Smooth muscle cell (in vitro differentiated cells): ENCODE measurements at regions not wholly inside any gene's neighbourhood (a gene's known extent, or its start where the extent isn't known, plus 50 kb on each side); places are given as distances from the start of the nearest gene placed in this dataset.

Source experiments
- DNase-seq: peaks from one replicate; lab custom pipeline; 2025; ENCODE audit not compliant: unreplicated experiment; lab: John Stamatoyannopoulos, UW
- H2AFZ ChIP-seq: fragments of 200-600 bp; sonication (generic); 2 replicates; pipeline ENCODE4 v1.6.0; 2016; ENCODE audit warnings: antibody characterized with exemption, low read depth, mild to moderate bottlenecking
- H3F3A ChIP-seq: fragments of 200-600 bp; sonication (generic); 2 replicates; pipeline ENCODE4 v1.6.0; 2017; ENCODE audit warnings: antibody characterized with exemption, low read depth
- H3K27ac ChIP-seq: fragments of 200-600 bp; sonication (generic); 2 replicates; pipeline ENCODE4 v1.5.1; 2016; ENCODE audit warnings: low read depth, mild to moderate bottlenecking
- H3K27me3 ChIP-seq: fragments of 200-600 bp; sonication (generic); 2 replicates; pipeline ENCODE4 v1.6.1; 2016; ENCODE audit warnings: low read depth, mild to moderate bottlenecking
- H3K36me3 ChIP-seq: fragments of 200-600 bp; sonication (generic); 2 replicates; pipeline ENCODE4 v1.5.1; 2016; ENCODE audit warnings: low read depth
- H3K4me1 ChIP-seq: fragments of 200-600 bp; sonication (generic); 2 replicates; pipeline ENCODE4 v1.5.1; 2016; ENCODE audit warnings: low read depth
- H3K4me2 ChIP-seq: fragments of 200-600 bp; sonication (generic); 2 replicates; pipeline ENCODE4 v1.6.0; 2016; ENCODE audit warnings: mild to moderate bottlenecking
- H3K4me3 ChIP-seq: fragments of 200-600 bp; sonication (generic); 2 replicates; pipeline ENCODE4 v1.5.1; 2016; ENCODE audit warnings: mild to moderate bottlenecking
- H3K79me2 ChIP-seq: fragments of 200-600 bp; sonication (generic); 2 replicates; pipeline ENCODE4 v1.6.0; 2016; ENCODE audit warnings: low read depth, mild to moderate bottlenecking
- H3K9ac ChIP-seq: fragments of 200-600 bp; sonication (generic); 2 replicates; pipeline ENCODE4 v1.6.0; 2016; ENCODE audit warnings: low read depth
- H3K9me3 ChIP-seq: fragments of 200-600 bp; sonication (generic); replicated peaks from 2 replicates; pipeline ENCODE4 v1.5.1; 2016; ENCODE audit warnings: low read depth
- H4K20me1 ChIP-seq: fragments of 200-600 bp; sonication (generic); 2 replicates; pipeline ENCODE4 v1.6.0; 2016; ENCODE audit warnings: low read depth
- CTCF ChIP-seq: fragments of 200-600 bp; sonication (generic); IDR thresholded peaks from 2 replicates; pipeline ENCODE4 v1.5.1; 2017; ENCODE audit warnings: borderline replicate concordance, mild to moderate bottlenecking, antibody characterized with exemption; ENCODE audit not compliant: insufficient read depth, poor library complexity, severe bottlenecking
- WGBS: methylation state at CpG from one replicate; pipeline ENCODE4 v1.1.7; 2016; ENCODE audit warnings: low lambda C conversion rate; 5-methylcytosine and 5-hydroxymethylcytosine counted together

DNA sequence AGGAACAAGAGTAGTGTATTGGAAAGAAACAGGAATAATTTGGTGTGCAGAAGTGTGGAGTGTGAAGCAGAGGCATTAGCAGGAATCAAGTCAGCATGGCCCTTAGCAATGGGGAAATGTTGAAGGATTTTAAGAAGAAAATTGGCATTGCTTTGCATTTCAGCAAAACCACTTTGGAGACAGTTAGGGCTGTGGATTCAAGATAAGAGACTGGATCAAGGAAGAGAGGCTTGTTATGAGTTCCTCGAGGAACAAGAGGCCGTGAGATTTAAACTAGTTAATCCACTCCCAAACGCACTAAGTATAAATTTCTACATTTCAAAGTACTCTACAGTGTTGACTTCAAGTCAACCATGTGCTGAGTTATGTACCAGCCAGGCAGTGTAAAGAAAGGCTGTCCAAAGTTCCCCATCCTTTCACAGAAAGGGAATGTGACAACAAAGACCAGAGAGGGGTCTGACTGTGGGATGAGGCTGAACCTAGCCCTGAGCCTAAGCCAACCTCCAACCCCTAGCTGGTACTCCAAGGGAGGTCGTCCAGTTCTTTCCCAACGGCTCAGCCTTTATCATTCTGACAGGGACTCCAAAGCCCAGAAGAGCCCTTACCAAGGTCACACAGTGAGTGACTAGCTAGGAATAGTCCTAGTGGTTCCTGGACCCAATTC is 91.2 kb upstream of the BMP4 start:
- H3K36me3 ChIP-seq: no peaks in the 10 kb centered on the region
- 73% methylated on average over 5 of the region's 5 CpGs for WGBS
- H4K20me1 ChIP-seq: no peaks in the 10 kb centered on the region
- no peaks in the 10 kb centered on the region for H3K79me2 ChIP-seq
- H3K27ac ChIP-seq: no peak overlapping the region
- no peak overlapping the region for H2AFZ ChIP-seq
- H3K4me2 ChIP-seq: no peak overlapping the region
- no peaks in the 10 kb centered on the region for H3K4me1 ChIP-seq
- no peaks in the 10 kb centered on the region for H3K27me3 ChIP-seq
- no peak overlapping the region for H3K4me3 ChIP-seq
- H3F3A ChIP-seq: no peaks in the 10 kb centered on the region
- no peaks in the 10 kb centered on the region for H3K9me3 ChIP-seq
- no peak for TF ChIP-seq CTCF
- DNase-seq: no peak
- no peak overlapping the region for H3K9ac ChIP-seq

DNA sequence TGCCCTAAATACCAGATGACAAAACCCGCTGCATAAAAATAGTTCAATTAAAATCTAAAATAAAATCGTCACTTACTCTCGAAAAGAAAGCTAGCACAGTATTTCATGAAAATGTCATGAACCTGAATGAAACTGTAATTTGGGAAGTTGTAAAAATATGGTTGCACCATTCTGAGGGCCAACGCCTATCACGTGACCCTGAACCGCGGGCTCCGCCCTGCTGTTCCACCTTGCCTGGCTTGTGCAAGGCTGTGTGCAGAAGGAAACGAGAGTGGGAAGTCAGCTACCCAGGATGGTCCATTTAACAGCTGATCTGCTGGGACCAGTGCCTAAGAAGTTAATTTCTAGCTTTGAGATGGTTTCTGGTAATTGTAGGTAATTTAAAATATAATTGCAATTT is 91.7 kb upstream of the BMP4 start:
- no peaks in the 10 kb centered on the region for H3K36me3 ChIP-seq
- WGBS: 96% methylated on average over 9 of the region's 9 CpGs
- H3K9ac ChIP-seq: no peak overlapping the region
- no peak for DNase-seq
- H2AFZ ChIP-seq: no peak overlapping the region
- H4K20me1 ChIP-seq: no peaks in the 10 kb centered on the region
- no peak overlapping the region for H3K4me3 ChIP-seq
- H3K4me1 ChIP-seq: no peaks in the 10 kb centered on the region
- H3F3A ChIP-seq: no peaks in the 10 kb centered on the region
- no peaks in the 10 kb centered on the region for H3K27me3 ChIP-seq
- H3K27ac ChIP-seq: no peak overlapping the region
- H3K4me2 ChIP-seq: no peak overlapping the region
- H3K79me2 ChIP-seq: no peaks in the 10 kb centered on the region
- H3K9me3 ChIP-seq: no peaks in the 10 kb centered on the region
- TF ChIP-seq CTCF: no peak

- H2AFZ ChIP-seq: no peak overlapping the region
- H3K9me3 ChIP-seq: no peaks in the 10 kb centered on the region
- H4K20me1 ChIP-seq: no peaks in the 10 kb centered on the region
- TF ChIP-seq CTCF: no peak
- WGBS: 84% methylated on average over 5 of the region's 5 CpGs
- no peaks in the 10 kb centered on the region for H3K36me3 ChIP-seq
- no peak overlapping the region for H3K9ac ChIP-seq
- H3K4me2 ChIP-seq: no peak overlapping the region
- DNase-seq: no peak
- no peaks in the 10 kb centered on the region for H3K27me3 ChIP-seq
- no peaks in the 10 kb centered on the region for H3K79me2 ChIP-seq
- H3K4me3 ChIP-seq: no peak overlapping the region
- no peak overlapping the region for H3K27ac ChIP-seq
- no peaks in the 10 kb centered on the region for H3F3A ChIP-seq
- H3K4me1 ChIP-seq: no peaks in the 10 kb centered on the region
Measured at GRCh38 chr14:54048736-54049135, 92.1 kb upstream of the BMP4 start.

GRCh38 chr14:54050759-54051158 is 94.1 kb upstream of the BMP4 start:
- Histone ChIP-seq H3F3A (no peaks in the 10 kb centered on the region), H3K36me3 (no peaks in the 10 kb centered on the region), H4K20me1 (no peaks in the 10 kb centered on the region), H2AFZ (no peak overlapping the region), H3K27ac (no peak overlapping the region), H3K9me3 (no peaks in the 10 kb centered on the region), H3K4me2 (no peak overlapping the region), H3K4me1 (no peaks in the 10 kb centered on the region), H3K27me3 (no peaks in the 10 kb centered on the region), H3K4me3 (no peak overlapping the region), H3K9ac (no peak overlapping the region), H3K79me2 (no peaks in the 10 kb centered on the region)
- no peak for DNase-seq
- WGBS: 94% methylated on average over 3 of the region's 3 CpGs
- no peak for TF ChIP-seq CTCF
